ENCODE measurements at regions not wholly inside any gene's neighbourhood (a gene's known extent, or its start where the extent isn't known, plus 50 kb on each side); places are given as distances from the start of the nearest gene placed in this dataset.
"Not testable (repeated sequence)": the region's sequence is repeated elsewhere in the genome, so short reads cannot be mapped to it uniquely, and the experiment has no call there.

GRCh38 chr1:192448026-192448578 lies 127.5 kb upstream of the RGS1 start:
- no peaks in the 10 kb centered on the region for H3K27me3 ChIP-seq (ENCODE audit: control insufficient read depth, insufficient read depth, low read length)
- no peaks in the 10 kb centered on the region for H3K4me1 ChIP-seq (ENCODE audit: control insufficient read depth, insufficient read depth, low read length)
- H3K9me3 ChIP-seq (ENCODE audit: control insufficient read depth, insufficient read depth, low read length) = no peaks in the 10 kb centered on the region
- H3K4me3 ChIP-seq (ENCODE audit: low read depth, low read length) = no peak overlapping the region
- H3K36me3 ChIP-seq (ENCODE audit: control insufficient read depth, insufficient read depth, low read length) = no peaks in the 10 kb centered on the region
- no peak overlapping the region for H3K9ac ChIP-seq (ENCODE audit: low read depth, low read length)

- Histone ChIP-seq H3K9ac (ENCODE audit: low read depth, low read length) (no peak overlapping the region), H3K9me3 (ENCODE audit: control insufficient read depth, insufficient read depth, low read length) (no peaks in the 10 kb centered on the region), H3K27me3 (ENCODE audit: control insufficient read depth, insufficient read depth, low read length) (no peaks in the 10 kb centered on the region), H3K4me3 (ENCODE audit: low read depth, low read length) (no peak overlapping the region), H3K36me3 (ENCODE audit: control insufficient read depth, insufficient read depth, low read length) (no peaks in the 10 kb centered on the region), H3K4me1 (ENCODE audit: control insufficient read depth, insufficient read depth, low read length) (no peaks in the 10 kb centered on the region)
These were observed 122.1 kb upstream of the RGS1 start for GRCh38 chr1:192453360-192453992.

GRCh38 chr1:192459467-192459866 lies 116.1 kb upstream of the RGS1 start:
- Histone ChIP-seq H3K36me3 (ENCODE audit: control insufficient read depth, insufficient read depth, low read length) (no peaks in the 10 kb centered on the region), H3K4me3 (ENCODE audit: low read depth, low read length) (no peak overlapping the region), H3K27me3 (ENCODE audit: control insufficient read depth, insufficient read depth, low read length) (no peaks in the 10 kb centered on the region), H3K4me1 (ENCODE audit: control insufficient read depth, insufficient read depth, low read length) (no peaks in the 10 kb centered on the region), H3K9ac (ENCODE audit: low read depth, low read length) (no peak overlapping the region), H3K9me3 (ENCODE audit: control insufficient read depth, insufficient read depth, low read length) (no peaks in the 10 kb centered on the region)

- H3K36me3 ChIP-seq (ENCODE audit: control insufficient read depth, insufficient read depth, low read length) = no peaks in the 10 kb centered on the region
- no peaks in the 10 kb centered on the region for H3K27me3 ChIP-seq (ENCODE audit: control insufficient read depth, insufficient read depth, low read length)
- no peak overlapping the region for H3K9ac ChIP-seq (ENCODE audit: low read depth, low read length)
- H3K4me1 ChIP-seq (ENCODE audit: control insufficient read depth, insufficient read depth, low read length) = no peaks in the 10 kb centered on the region
- no peak overlapping the region for H3K4me3 ChIP-seq (ENCODE audit: low read depth, low read length)
- H3K9me3 ChIP-seq (ENCODE audit: control insufficient read depth, insufficient read depth, low read length) = no peaks in the 10 kb centered on the region
These were observed 113.9 kb upstream of the RGS1 start for GRCh38 chr1:192461684-192462083.

- no peaks in the 10 kb centered on the region for H3K4me1 ChIP-seq (ENCODE audit: control insufficient read depth, insufficient read depth, low read length)
- H3K4me3 ChIP-seq (ENCODE audit: low read depth, low read length) = no peak overlapping the region
- no peaks in the 10 kb centered on the region for H3K36me3 ChIP-seq (ENCODE audit: control insufficient read depth, insufficient read depth, low read length)
These were observed 113.0 kb upstream of the RGS1 start for GRCh38 chr1:192462616-192463015.

GRCh38 chr1:192463661-192464060 lies 111.9 kb upstream of the RGS1 start:
- Histone ChIP-seq H3K9me3 (ENCODE audit: control insufficient read depth, insufficient read depth, low read length) (no peaks in the 10 kb centered on the region), H3K27me3 (ENCODE audit: control insufficient read depth, insufficient read depth, low read length) (no peaks in the 10 kb centered on the region)

More at GRCh38 chr1:192462616-192463015, 113.0 kb upstream of the RGS1 start:
- no peaks in the 10 kb centered on the region for H3K9me3 ChIP-seq (ENCODE audit: control insufficient read depth, insufficient read depth, low read length)
- H3K27me3 ChIP-seq (ENCODE audit: control insufficient read depth, insufficient read depth, low read length) = no peaks in the 10 kb centered on the region
- H3K9ac ChIP-seq (ENCODE audit: low read depth, low read length) = no peak overlapping the region

GRCh38 chr1:192465221-192465620 lies 110.4 kb upstream of the RGS1 start:
- not testable (repeated sequence) for H3K4me1 ChIP-seq (ENCODE audit: control insufficient read depth, insufficient read depth, low read length); H3K9ac ChIP-seq (ENCODE audit: low read depth, low read length); H3K9me3 ChIP-seq (ENCODE audit: control insufficient read depth, insufficient read depth, low read length); H3K27me3 ChIP-seq (ENCODE audit: control insufficient read depth, insufficient read depth, low read length); H3K4me3 ChIP-seq (ENCODE audit: low read depth, low read length); H3K36me3 ChIP-seq (ENCODE audit: control insufficient read depth, insufficient read depth, low read length)

More at GRCh38 chr1:192463661-192464060, 111.9 kb upstream of the RGS1 start:
- no peaks in the 10 kb centered on the region for H3K36me3 ChIP-seq (ENCODE audit: control insufficient read depth, insufficient read depth, low read length)
- H3K9ac ChIP-seq (ENCODE audit: low read depth, low read length) = no peak overlapping the region
- no peaks in the 10 kb centered on the region for H3K4me1 ChIP-seq (ENCODE audit: control insufficient read depth, insufficient read depth, low read length)
- H3K4me3 ChIP-seq (ENCODE audit: low read depth, low read length) = no peak overlapping the region

GRCh38 chr1:192474080-192474683 lies 101.4 kb upstream of the RGS1 start:
- Histone ChIP-seq H3K9ac (ENCODE audit: low read depth, low read length) (no peak overlapping the region), H3K4me1 (ENCODE audit: control insufficient read depth, insufficient read depth, low read length) (no peaks in the 10 kb centered on the region), H3K9me3 (ENCODE audit: control insufficient read depth, insufficient read depth, low read length) (no peaks in the 10 kb centered on the region), H3K4me3 (ENCODE audit: low read depth, low read length) (no peak overlapping the region), H3K27me3 (ENCODE audit: control insufficient read depth, insufficient read depth, low read length) (no peaks in the 10 kb centered on the region), H3K36me3 (ENCODE audit: control insufficient read depth, insufficient read depth, low read length) (no peaks in the 10 kb centered on the region)

GRCh38 chr1:192475329-192475728 lies 100.2 kb upstream of the RGS1 start:
- Histone ChIP-seq H3K36me3 (ENCODE audit: control insufficient read depth, insufficient read depth, low read length) (no peaks in the 10 kb centered on the region), H3K9me3 (ENCODE audit: control insufficient read depth, insufficient read depth, low read length) (no peaks in the 10 kb centered on the region), H3K27me3 (ENCODE audit: control insufficient read depth, insufficient read depth, low read length) (no peaks in the 10 kb centered on the region), H3K9ac (ENCODE audit: low read depth, low read length) (no peak overlapping the region), H3K4me1 (ENCODE audit: control insufficient read depth, insufficient read depth, low read length) (no peaks in the 10 kb centered on the region), H3K4me3 (ENCODE audit: low read depth, low read length) (no peak overlapping the region)

GRCh38 chr1:192475970-192476369 lies 99.6 kb upstream of the RGS1 start:
- H3K4me1 ChIP-seq (ENCODE audit: control insufficient read depth, insufficient read depth, low read length) = no peaks in the 10 kb centered on the region
- no peak overlapping the region for H3K4me3 ChIP-seq (ENCODE audit: low read depth, low read length)
- H3K9me3 ChIP-seq (ENCODE audit: control insufficient read depth, insufficient read depth, low read length) = no peaks in the 10 kb centered on the region
- no peaks in the 10 kb centered on the region for H3K36me3 ChIP-seq (ENCODE audit: control insufficient read depth, insufficient read depth, low read length)
- H3K27me3 ChIP-seq (ENCODE audit: control insufficient read depth, insufficient read depth, low read length) = no peaks in the 10 kb centered on the region
- H3K9ac ChIP-seq (ENCODE audit: low read depth, low read length) = no peak overlapping the region

GRCh38 chr1:192476802-192477298 lies 98.7 kb upstream of the RGS1 start:
- H3K9ac ChIP-seq (ENCODE audit: low read depth, low read length) = no peak overlapping the region
- H3K4me3 ChIP-seq (ENCODE audit: low read depth, low read length) = no peak overlapping the region

GRCh38 chr1:192477630-192478029 lies 97.9 kb upstream of the RGS1 start:
- H3K36me3 ChIP-seq (ENCODE audit: control insufficient read depth, insufficient read depth, low read length) = no peaks in the 10 kb centered on the region

More at GRCh38 chr1:192476802-192477298, 98.7 kb upstream of the RGS1 start:
- Histone ChIP-seq H3K36me3 (ENCODE audit: control insufficient read depth, insufficient read depth, low read length) (no peaks in the 10 kb centered on the region), H3K27me3 (ENCODE audit: control insufficient read depth, insufficient read depth, low read length) (no peaks in the 10 kb centered on the region), H3K9me3 (ENCODE audit: control insufficient read depth, insufficient read depth, low read length) (no peaks in the 10 kb centered on the region), H3K4me1 (ENCODE audit: control insufficient read depth, insufficient read depth, low read length) (no peaks in the 10 kb centered on the region)

More at GRCh38 chr1:192477630-192478029, 97.9 kb upstream of the RGS1 start:
- Histone ChIP-seq H3K9ac (ENCODE audit: low read depth, low read length) (no peak overlapping the region), H3K4me1 (ENCODE audit: control insufficient read depth, insufficient read depth, low read length) (no peaks in the 10 kb centered on the region), H3K4me3 (ENCODE audit: low read depth, low read length) (no peak overlapping the region), H3K9me3 (ENCODE audit: control insufficient read depth, insufficient read depth, low read length) (no peaks in the 10 kb centered on the region), H3K27me3 (ENCODE audit: control insufficient read depth, insufficient read depth, low read length) (no peaks in the 10 kb centered on the region)
